ENCODE measurements at regions not wholly inside any gene's neighbourhood (a gene's known extent, or its start where the extent isn't known, plus 50 kb on each side); places are given as distances from the start of the nearest gene placed in this dataset.

GRCh38 chr3:22735373-22735772 lies 467.8 kb upstream of the UBE2E2 start:
- no peaks in the 10 kb centered on the region for H3K27me3 ChIP-seq (ENCODE audit: insufficient read depth)
- POLR2A ChIA-PET: no interaction called here

More at GRCh38 chr3:22735373-22735772, 467.8 kb upstream of the UBE2E2 start:
- H4K20me1 ChIP-seq (ENCODE audit: insufficient read depth): no peaks in the 10 kb centered on the region
- no peak overlapping the region for H2AFZ ChIP-seq (ENCODE audit: low read depth)
- no peaks in the 10 kb centered on the region for H3K36me3 ChIP-seq (replicated peaks in 1 of 2; ENCODE audit: control insufficient read depth in 1 of 2, insufficient read depth in 2 of 2, low read length in 1 of 2)
- CTCF ChIA-PET: no interaction called here
- TF ChIP-seq IRF3 (IDR thresholded peaks at IDR 0.05; ENCODE audit: low read depth, low read length) (no peak), CHD2 (IDR thresholded peaks at IDR 0.05; ENCODE audit: low read length, partially characterized antibody) (no peak), RAD21 (IDR thresholded peaks at IDR 0.05; ENCODE audit: low read length) (no peak), USF2 (IDR thresholded peaks at IDR 0.05; ENCODE audit: borderline replicate concordance, low read depth, low read length) (no peak), FOXM1 (IDR thresholded peaks at IDR 0.05; ENCODE audit: low read depth) (no peak), CTCF (IDR thresholded peaks at IDR 0.05) (no peak), FOXJ3 (CRISPR knock-in tag; IDR thresholded peaks at IDR 0.05) (no peak), TAF1 (IDR thresholded peaks at IDR 0.05; ENCODE audit: borderline replicate concordance, low read depth, low read length) (no peak), USF1 (IDR thresholded peaks at IDR 0.05; ENCODE audit: borderline replicate concordance, low read depth) (no peak), TCF12 (IDR thresholded peaks at IDR 0.05) (no peak), JUND (IDR thresholded peaks at IDR 0.05) (no peak), SIN3A (IDR thresholded peaks at IDR 0.05; ENCODE audit: borderline replicate concordance, low read depth, low read length) (no peak), MEF2A (IDR thresholded peaks at IDR 0.05; ENCODE audit: borderline replicate concordance, low read depth) (no peak), GATA2 (CRISPR knock-in tag; IDR thresholded peaks at IDR 0.05) (no peak), RCOR1 (IDR thresholded peaks at IDR 0.05; ENCODE audit: low read length) (no peak), GABPA (IDR thresholded peaks at IDR 0.05; ENCODE audit: low read depth) (no peak), MXI1 (IDR thresholded peaks at IDR 0.05; ENCODE audit: low read depth, low read length) (no peak), REST (IDR thresholded peaks at IDR 0.05; ENCODE audit: low read depth, low read length) (no peak)
- no peak overlapping the region for H3K4me2 ChIP-seq
- no peak overlapping the region for H3K9ac ChIP-seq
- no peaks in the 10 kb centered on the region for H3K9me2 ChIP-seq
- H3K27ac ChIP-seq (ENCODE audit: low read depth in 2 of 2, low read length in 1 of 2): no peak overlapping the region
- no peak for DNase-seq
- no peaks in the 10 kb centered on the region for H3K4me1 ChIP-seq (ENCODE audit: control insufficient read depth in 1 of 2, insufficient read depth in 2 of 2, low read depth in 1 of 2, low read length in 1 of 2)
- H3F3A ChIP-seq (replicated peaks; ENCODE audit: insufficient read depth): no peaks in the 10 kb centered on the region
- no peak overlapping the region for H3K4me3 ChIP-seq (ENCODE audit: low read depth in 2 of 2, low read length in 1 of 2)
- H3K79me2 ChIP-seq (ENCODE audit: insufficient read depth): no peaks in the 10 kb centered on the region
- H3K9me3 ChIP-seq: no peaks in the 10 kb centered on the region

Data from SK-N-SH (cell line).